DND-41 (cell line): ENCODE measurements at regions not wholly inside any gene's neighbourhood (a gene's known extent, or its start where the extent isn't known, plus 50 kb on each side); places are given as distances from the start of the nearest gene placed in this dataset.

Experiments
- EZH2 ChIP-seq: IDR thresholded peaks from 3 replicates; pipeline ENCODE4 v1.6.1; 2012; ENCODE audit warnings: borderline replicate concordance, low read depth, mild to moderate bottlenecking, moderate library complexity, low read length, inconsistent platforms; ENCODE audit not compliant: severe bottlenecking
- TF ChIP-seq, protein P1 (sequence below): IDR thresholded peaks from 2 replicates; pipeline ENCODE4 v1.5.1; 2012; ENCODE audit warnings: borderline replicate concordance, low read length, moderate library complexity, mild to moderate bottlenecking; ENCODE audit not compliant: poor library complexity, severe bottlenecking; ENCODE audit errors: extremely low read depth

DNA sequence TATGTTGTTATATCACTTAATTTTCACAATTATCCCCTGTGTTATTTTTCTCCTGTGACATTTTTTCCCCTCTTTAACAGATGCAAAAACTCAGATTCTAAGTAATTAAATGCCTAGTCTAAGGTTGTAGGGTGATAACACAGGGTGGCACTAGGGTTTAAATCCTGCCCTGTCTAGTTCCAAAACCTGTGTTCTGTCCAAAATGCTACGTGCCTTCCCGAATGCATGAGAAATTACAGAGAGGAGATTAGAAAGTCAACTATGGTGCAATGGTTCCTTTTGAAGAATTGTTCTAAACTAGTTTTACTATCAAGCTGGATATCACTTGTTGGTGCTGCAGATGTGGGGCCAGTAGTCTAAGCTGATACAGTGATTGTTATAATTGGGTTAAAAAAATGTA lies 108.0 kb downstream of the DIPK2A start:
- TF ChIP-seq, protein P1, sequence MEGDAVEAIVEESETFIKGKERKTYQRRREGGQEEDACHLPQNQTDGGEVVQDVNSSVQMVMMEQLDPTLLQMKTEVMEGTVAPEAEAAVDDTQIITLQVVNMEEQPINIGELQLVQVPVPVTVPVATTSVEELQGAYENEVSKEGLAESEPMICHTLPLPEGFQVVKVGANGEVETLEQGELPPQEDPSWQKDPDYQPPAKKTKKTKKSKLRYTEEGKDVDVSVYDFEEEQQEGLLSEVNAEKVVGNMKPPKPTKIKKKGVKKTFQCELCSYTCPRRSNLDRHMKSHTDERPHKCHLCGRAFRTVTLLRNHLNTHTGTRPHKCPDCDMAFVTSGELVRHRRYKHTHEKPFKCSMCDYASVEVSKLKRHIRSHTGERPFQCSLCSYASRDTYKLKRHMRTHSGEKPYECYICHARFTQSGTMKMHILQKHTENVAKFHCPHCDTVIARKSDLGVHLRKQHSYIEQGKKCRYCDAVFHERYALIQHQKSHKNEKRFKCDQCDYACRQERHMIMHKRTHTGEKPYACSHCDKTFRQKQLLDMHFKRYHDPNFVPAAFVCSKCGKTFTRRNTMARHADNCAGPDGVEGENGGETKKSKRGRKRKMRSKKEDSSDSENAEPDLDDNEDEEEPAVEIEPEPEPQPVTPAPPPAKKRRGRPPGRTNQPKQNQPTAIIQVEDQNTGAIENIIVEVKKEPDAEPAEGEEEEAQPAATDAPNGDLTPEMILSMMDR = no peak
- TF ChIP-seq EZH2 = no peak
